GM18517 (cell line): ENCODE measurements at regions not wholly inside any gene's neighbourhood (a gene's known extent, or its start where the extent isn't known, plus 50 kb on each side); places are given as distances from the start of the nearest gene placed in this dataset.
"Not testable (repeated sequence)": the region's sequence is repeated elsewhere in the genome, so short reads cannot be mapped to it uniquely, and the experiment has no call there.

Experiments
- ATAC-seq: cut with Tn5 transposase; IDR thresholded peaks from one replicate; pipeline ENCODE4 v1.9.1; 2021; ENCODE audit warnings: mild to moderate bottlenecking, moderate library complexity; ENCODE audit not compliant: unreplicated experiment

GRCh38 chr12:84154991-84155930 lies 757.3 kb downstream of the SLC6A15 start:
- not testable (repeated sequence) for ATAC-seq

GRCh38 chr12:84154439-84154990 lies 758.1 kb downstream of the SLC6A15 start:
- ATAC-seq: not testable (repeated sequence)

GRCh38 chr12:84150201-84150600 lies 762.4 kb downstream of the SLC6A15 start:
- no peak for ATAC-seq

- ATAC-seq: no peak
Measured at GRCh38 chr12:84148335-84148734, 764.3 kb downstream of the SLC6A15 start.

GRCh38 chr12:84136862-84137367 lies 775.7 kb downstream of the SLC6A15 start:
- ATAC-seq: no peak

GRCh38 chr12:84135586-84136279 lies 776.9 kb downstream of the SLC6A15 start:
- no peak for ATAC-seq

- no peak for ATAC-seq
Measured at GRCh38 chr12:84134797-84135366, 777.7 kb downstream of the SLC6A15 start.

- no peak for ATAC-seq
Measured at GRCh38 chr12:84131076-84131475, 781.5 kb downstream of the SLC6A15 start.

GRCh38 chr12:84128117-84128991 lies 784.2 kb downstream of the SLC6A15 start:
- ATAC-seq: no peak

- ATAC-seq: no peak
Measured at GRCh38 chr12:84124211-84124610, 788.4 kb downstream of the SLC6A15 start.

GRCh38 chr12:84117190-84117589 lies 795.4 kb downstream of the SLC6A15 start:
- ATAC-seq: no peak

- ATAC-seq: no peak
Measured at GRCh38 chr12:84113666-84114065, 798.9 kb downstream of the SLC6A15 start.

- ATAC-seq: not testable (repeated sequence)
Measured at GRCh38 chr12:84103886-84104285, 808.7 kb downstream of the SLC6A15 start.

GRCh38 chr12:84101963-84102362 lies 810.6 kb downstream of the SLC6A15 start:
- not testable (repeated sequence) for ATAC-seq

GRCh38 chr12:84099591-84099990 lies 813.0 kb downstream of the SLC6A15 start:
- not testable (repeated sequence) for ATAC-seq

GRCh38 chr12:84091651-84092050 lies 820.9 kb downstream of the SLC6A15 start:
- no peak for ATAC-seq

- ATAC-seq: no peak
Measured at GRCh38 chr12:84089356-84089755, 823.2 kb downstream of the SLC6A15 start.

GRCh38 chr12:84085046-84085445 lies 827.6 kb downstream of the SLC6A15 start:
- no peak for ATAC-seq

GRCh38 chr12:84079626-84080025 lies 833.0 kb downstream of the SLC6A15 start:
- ATAC-seq: no peak

- ATAC-seq: no peak
Measured at GRCh38 chr12:84077679-84078078, 834.9 kb downstream of the SLC6A15 start.
